Mesodermal cell (in vitro differentiated cells): ENCODE measurements at regions not wholly inside any gene's neighbourhood (a gene's known extent, or its start where the extent isn't known, plus 50 kb on each side); places are given as distances from the start of the nearest gene placed in this dataset.
"Not testable (repeated sequence)": the region's sequence is repeated elsewhere in the genome, so short reads cannot be mapped to it uniquely, and the experiment has no call there.

Experiments used
- H3K27ac ChIP-seq: 2 replicates; pipeline ENCODE4 v1.7.0; 2013; ENCODE audit warnings: mild to moderate bottlenecking, low read depth, low read length, moderate library complexity; ENCODE audit not compliant: severe bottlenecking
- H3K36me3 ChIP-seq: 2 replicates; pipeline ENCODE4 v1.7.1; 2013; ENCODE audit warnings: mild to moderate bottlenecking, low read length, moderate library complexity; ENCODE audit not compliant: control insufficient read depth, insufficient read depth
- H3K4me1 ChIP-seq: one replicate; pipeline ENCODE4 v1.7.1; 2013; ENCODE audit warnings: mild to moderate bottlenecking, low read length; ENCODE audit not compliant: insufficient read depth, control insufficient read depth, poor library complexity, severe bottlenecking
- H3K4me3 ChIP-seq: 2 replicates; pipeline ENCODE4 v1.7.0; 2013; ENCODE audit warnings: low read length, control low read depth, mild to moderate bottlenecking; ENCODE audit not compliant: insufficient read depth, poor library complexity, severe bottlenecking; ENCODE audit errors: extremely low read depth
- H3K9me3 ChIP-seq: 2 replicates; pipeline ENCODE4 v1.7.1; 2013; ENCODE audit warnings: mild to moderate bottlenecking, low read length, moderate library complexity; ENCODE audit not compliant: control insufficient read depth
- WGBS, 2 experiments: methylation state at CpG; one replicate each; pipeline ENCODE4 v1.1.5; 2013; ENCODE audit warnings: missing lambda C conversion rate in 2 of 2; ENCODE audit not compliant: insufficient coverage in 2 of 2; 5-methylcytosine and 5-hydroxymethylcytosine counted together

GRCh38 chr5:97570242-97570641, 387.2 kb upstream of the RIOK2 start:
- no peaks in the 10 kb centered on the region for H3K4me1 ChIP-seq
- no CpG with 5 or more reads among the region's 1 CpG for whole genome bisulfite sequencing, 2 experiments
- no peaks in the 10 kb centered on the region for H3K36me3 ChIP-seq
- no peak overlapping the region for H3K27ac ChIP-seq
- peaks cover 12% of the 10 kb centered on the region for H3K9me3 ChIP-seq
- H3K4me3 ChIP-seq: no peak overlapping the region

GRCh38 chr5:97575322-97575721, 392.3 kb upstream of the RIOK2 start:
- H3K4me3 ChIP-seq: no peak overlapping the region
- no peaks in the 10 kb centered on the region for H3K36me3 ChIP-seq
- peaks cover 6% of the 10 kb centered on the region for H3K9me3 ChIP-seq
- H3K27ac ChIP-seq: no peak overlapping the region
- WGBS, 2 experiments: no CpG with 5 or more reads among the region's 1 CpG
- no peaks in the 10 kb centered on the region for H3K4me1 ChIP-seq

GRCh38 chr5:97576956-97577355, 393.9 kb upstream of the RIOK2 start:
- WGBS, 2 experiments: no CpG with 5 or more reads among the region's 2 CpGs
- no peak overlapping the region for H3K27ac ChIP-seq
- H3K4me3 ChIP-seq: no peak overlapping the region
- H3K4me1 ChIP-seq: no peaks in the 10 kb centered on the region
- H3K36me3 ChIP-seq: no peaks in the 10 kb centered on the region
- H3K9me3 ChIP-seq: no peaks in the 10 kb centered on the region

- H3K4me1 ChIP-seq, H3K27ac ChIP-seq, H3K9me3 ChIP-seq, H3K36me3 ChIP-seq, H3K4me3 ChIP-seq: not testable (repeated sequence)
- WGBS, 2 experiments: 94 to 96% methylated on average over 11 to 17 of the region's 29 CpGs
Observed at GRCh38 chr5:97579977-97580376, 396.9 kb upstream of the RIOK2 start.

GRCh38 chr5:97580746-97581145, 397.7 kb upstream of the RIOK2 start:
- H3K4me3 ChIP-seq: no peak overlapping the region
- no peak overlapping the region for H3K27ac ChIP-seq
- no peaks in the 10 kb centered on the region for H3K9me3 ChIP-seq
- H3K36me3 ChIP-seq: no peaks in the 10 kb centered on the region
- H3K4me1 ChIP-seq: no peaks in the 10 kb centered on the region
- 100% methylated on average over 1 of the region's 2 CpGs; no CpG with 5 or more reads in 1 of the 2 experiments for WGBS, 2 experiments

- H3K4me1 ChIP-seq: no peaks in the 10 kb centered on the region
- no peak overlapping the region for H3K27ac ChIP-seq
- no CpG with 5 or more reads among the region's 1 CpG for WGBS, 2 experiments
- no peaks in the 10 kb centered on the region for H3K36me3 ChIP-seq
- H3K9me3 ChIP-seq: no peaks in the 10 kb centered on the region
- no peak overlapping the region for H3K4me3 ChIP-seq
Observed at GRCh38 chr5:97591781-97592180, 408.7 kb upstream of the RIOK2 start.

GRCh38 chr5:97600486-97600885, 417.4 kb upstream of the RIOK2 start:
- Histone ChIP-seq H3K36me3 (no peaks in the 10 kb centered on the region), H3K4me1 (no peaks in the 10 kb centered on the region), H3K27ac (no peak overlapping the region), H3K4me3 (no peak overlapping the region), H3K9me3 (peaks cover 5% of the 10 kb centered on the region)

GRCh38 chr5:97601651-97602050, 418.6 kb upstream of the RIOK2 start:
- H3K4me1 ChIP-seq: no peaks in the 10 kb centered on the region
- no peak overlapping the region for H3K27ac ChIP-seq
- no peak overlapping the region for H3K4me3 ChIP-seq
- H3K36me3 ChIP-seq: no peaks in the 10 kb centered on the region
- H3K9me3 ChIP-seq: peaks cover 5% of the 10 kb centered on the region
- 78 to 81% methylated on average over 3 of the region's 3 CpGs for WGBS, 2 experiments

- H3K9me3 ChIP-seq: no peaks in the 10 kb centered on the region
- H3K36me3 ChIP-seq: no peaks in the 10 kb centered on the region
- H3K4me3 ChIP-seq: no peak overlapping the region
- no peak overlapping the region for H3K27ac ChIP-seq
- no peaks in the 10 kb centered on the region for H3K4me1 ChIP-seq
Observed at GRCh38 chr5:97606531-97606930, 423.5 kb upstream of the RIOK2 start.

GRCh38 chr5:97608501-97608900, 425.5 kb upstream of the RIOK2 start:
- Histone ChIP-seq H3K36me3 (no peaks in the 10 kb centered on the region), H3K4me3 (no peak overlapping the region), H3K9me3 (no peaks in the 10 kb centered on the region), H3K27ac (no peak overlapping the region), H3K4me1 (no peaks in the 10 kb centered on the region)
- WGBS, 2 experiments: 74 to 79% methylated on average over 2 of the region's 4 CpGs

GRCh38 chr5:97618721-97619120, 435.7 kb upstream of the RIOK2 start:
- Histone ChIP-seq H3K9me3 (no peaks in the 10 kb centered on the region), H3K4me1 (no peaks in the 10 kb centered on the region), H3K36me3 (no peaks in the 10 kb centered on the region), H3K27ac (no peak overlapping the region), H3K4me3 (no peak overlapping the region)
- no CpG with 5 or more reads among the region's 1 CpG for WGBS, 2 experiments

GRCh38 chr5:97623441-97623840, 440.4 kb upstream of the RIOK2 start:
- Histone ChIP-seq H3K4me1 (no peaks in the 10 kb centered on the region), H3K36me3 (no peaks in the 10 kb centered on the region), H3K27ac (no peak overlapping the region), H3K4me3 (no peak overlapping the region), H3K9me3 (no peaks in the 10 kb centered on the region)
- WGBS, 2 experiments: 75 to 84% methylated on average over 2 of the region's 3 CpGs
